GM12873 (cell line): ENCODE measurements at regions not wholly inside any gene's neighbourhood (a gene's known extent, or its start where the extent isn't known, plus 50 kb on each side); places are given as distances from the start of the nearest gene placed in this dataset.

Source experiments
- TF ChIP-seq, protein P1 (sequence below): IDR thresholded peaks from 2 replicates; pipeline ENCODE4 v1.5.1; 2012; ENCODE audit warnings: low read depth, mild to moderate bottlenecking, moderate library complexity, low read length, control low read depth; ENCODE audit not compliant: insufficient read depth; ENCODE audit errors: missing control alignments

DNA sequence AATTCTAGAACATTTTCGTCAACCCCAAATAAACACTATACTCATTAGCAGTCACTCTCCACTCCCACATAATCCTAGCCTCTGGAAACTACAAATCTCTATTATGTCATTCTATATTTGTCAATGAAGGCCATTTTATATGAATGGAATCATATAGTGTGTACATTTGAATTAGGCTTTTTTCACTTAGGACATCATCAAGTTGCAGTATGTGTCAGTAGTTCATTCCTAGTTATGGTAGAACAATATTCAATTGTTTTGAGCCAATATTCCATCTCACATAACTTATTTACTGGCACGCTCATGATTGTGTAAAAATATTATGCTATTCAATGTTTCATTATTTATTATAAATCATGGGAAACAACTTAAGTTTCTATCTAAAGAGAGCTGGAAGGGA, 1610.4 kb upstream of the MIR17HG start:
- TF ChIP-seq, protein P1, sequence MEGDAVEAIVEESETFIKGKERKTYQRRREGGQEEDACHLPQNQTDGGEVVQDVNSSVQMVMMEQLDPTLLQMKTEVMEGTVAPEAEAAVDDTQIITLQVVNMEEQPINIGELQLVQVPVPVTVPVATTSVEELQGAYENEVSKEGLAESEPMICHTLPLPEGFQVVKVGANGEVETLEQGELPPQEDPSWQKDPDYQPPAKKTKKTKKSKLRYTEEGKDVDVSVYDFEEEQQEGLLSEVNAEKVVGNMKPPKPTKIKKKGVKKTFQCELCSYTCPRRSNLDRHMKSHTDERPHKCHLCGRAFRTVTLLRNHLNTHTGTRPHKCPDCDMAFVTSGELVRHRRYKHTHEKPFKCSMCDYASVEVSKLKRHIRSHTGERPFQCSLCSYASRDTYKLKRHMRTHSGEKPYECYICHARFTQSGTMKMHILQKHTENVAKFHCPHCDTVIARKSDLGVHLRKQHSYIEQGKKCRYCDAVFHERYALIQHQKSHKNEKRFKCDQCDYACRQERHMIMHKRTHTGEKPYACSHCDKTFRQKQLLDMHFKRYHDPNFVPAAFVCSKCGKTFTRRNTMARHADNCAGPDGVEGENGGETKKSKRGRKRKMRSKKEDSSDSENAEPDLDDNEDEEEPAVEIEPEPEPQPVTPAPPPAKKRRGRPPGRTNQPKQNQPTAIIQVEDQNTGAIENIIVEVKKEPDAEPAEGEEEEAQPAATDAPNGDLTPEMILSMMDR: no peak

DNA sequence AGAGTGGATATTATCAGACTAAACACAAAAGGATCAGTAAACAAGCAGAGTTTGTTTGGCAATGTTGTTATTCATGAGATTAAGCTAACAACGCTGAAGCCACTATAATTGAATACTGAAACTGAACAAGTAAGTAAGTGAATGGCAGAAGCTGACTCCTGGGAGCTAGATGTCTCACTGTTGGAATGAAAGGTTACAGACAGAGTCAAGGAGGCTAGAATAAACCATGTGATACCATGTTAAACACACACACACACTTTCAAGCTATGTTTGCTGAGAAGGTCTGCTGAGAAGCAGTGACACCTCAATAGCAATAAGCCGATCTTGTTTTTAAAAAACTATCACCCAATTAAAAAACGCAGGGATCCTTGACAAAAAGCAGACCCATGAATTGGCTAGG, 1609.4 kb upstream of the MIR17HG start:
- TF ChIP-seq, protein P1: no peak

DNA sequence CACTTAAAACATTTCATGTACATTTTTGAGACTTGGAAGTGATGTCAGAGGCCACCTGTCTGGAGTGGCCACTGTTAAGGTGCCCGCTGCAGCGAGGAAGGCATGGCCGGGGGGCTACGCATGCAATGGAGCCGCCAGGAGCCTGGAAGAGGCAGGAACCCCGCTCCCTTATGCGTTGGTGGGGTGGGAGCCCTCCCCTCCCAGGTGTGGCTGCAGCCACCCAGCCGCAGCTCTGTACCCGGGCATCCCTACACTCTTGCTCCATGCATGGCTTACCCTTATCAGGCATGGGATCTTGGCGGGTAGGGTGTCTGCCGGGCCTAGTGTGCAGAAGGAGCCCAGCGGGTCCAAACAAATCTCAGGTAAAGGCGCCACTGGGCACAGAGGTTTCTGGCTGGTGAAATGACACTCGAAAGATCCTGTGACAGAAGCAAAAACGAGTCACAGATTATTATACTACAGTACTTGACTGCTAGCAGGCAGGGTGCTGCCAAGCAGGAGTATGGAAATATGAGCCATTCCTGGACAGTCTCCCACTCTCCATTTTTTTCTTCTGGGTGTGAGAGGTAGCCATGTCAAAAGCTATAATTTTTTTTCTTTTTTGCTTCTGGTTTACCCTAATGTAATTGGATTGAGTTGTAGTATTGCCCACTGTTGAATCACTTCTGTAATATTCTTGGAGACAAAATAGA, 1606.3 kb upstream of the MIR17HG start:
- TF ChIP-seq, protein P1: no peak

DNA sequence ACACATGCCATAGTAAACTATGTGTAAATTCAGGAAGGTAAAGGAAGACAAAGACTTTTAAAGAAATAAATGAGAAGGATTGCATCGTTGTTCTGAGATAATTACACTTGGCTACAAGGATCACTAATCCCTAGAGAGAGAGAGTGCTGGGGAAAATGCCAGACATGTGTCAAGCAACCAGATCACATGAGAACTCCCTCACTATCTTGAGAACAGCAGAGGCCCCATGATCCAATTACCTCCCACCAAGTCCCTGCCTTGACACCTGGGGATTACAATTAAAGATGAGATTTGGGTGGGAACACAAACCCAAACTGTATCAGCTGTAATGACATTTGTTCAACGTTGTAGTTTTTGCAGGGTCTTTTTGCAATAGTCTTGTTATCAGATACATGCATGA, 1600.9 kb upstream of the MIR17HG start:
- TF ChIP-seq, protein P1: no peak

DNA sequence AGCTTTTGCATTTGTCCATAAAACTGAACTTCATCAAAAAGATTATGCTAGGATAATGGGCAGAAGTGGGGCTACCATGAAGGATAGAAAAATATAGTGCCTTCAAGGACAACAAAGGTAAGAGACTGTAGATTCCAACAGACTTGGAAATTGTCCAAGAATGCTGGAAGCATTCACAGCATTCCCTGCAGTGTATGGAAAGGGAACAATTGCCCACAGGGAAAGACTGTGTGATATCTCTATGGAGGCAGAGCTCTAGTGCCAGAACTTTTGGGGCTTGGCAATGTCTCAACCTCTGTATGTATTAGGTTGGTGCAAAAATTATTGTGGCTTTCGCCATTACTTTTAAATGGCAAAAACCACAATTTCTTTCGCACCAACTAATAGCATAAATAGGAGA, 1598.8 kb upstream of the MIR17HG start:
- TF ChIP-seq, protein P1: no peak

DNA sequence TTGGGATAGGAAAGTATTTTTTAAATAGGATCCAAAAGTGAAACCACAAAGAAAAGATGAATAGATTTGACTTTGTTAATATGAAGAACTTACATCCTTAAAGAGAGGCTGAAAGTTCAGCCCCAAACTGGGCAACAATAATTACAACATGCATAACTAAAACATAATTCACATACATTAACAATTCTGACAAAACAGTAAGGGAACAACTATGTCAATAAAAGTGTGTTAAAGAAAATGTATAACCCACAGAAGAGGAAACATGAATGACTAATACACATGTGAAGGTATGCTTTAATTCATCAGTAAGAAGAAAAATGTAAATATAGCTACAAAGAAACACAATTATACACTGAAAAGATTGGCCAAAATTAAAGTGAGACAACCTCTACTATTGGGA, 1597.6 kb upstream of the MIR17HG start:
- TF ChIP-seq, protein P1: no peak

DNA sequence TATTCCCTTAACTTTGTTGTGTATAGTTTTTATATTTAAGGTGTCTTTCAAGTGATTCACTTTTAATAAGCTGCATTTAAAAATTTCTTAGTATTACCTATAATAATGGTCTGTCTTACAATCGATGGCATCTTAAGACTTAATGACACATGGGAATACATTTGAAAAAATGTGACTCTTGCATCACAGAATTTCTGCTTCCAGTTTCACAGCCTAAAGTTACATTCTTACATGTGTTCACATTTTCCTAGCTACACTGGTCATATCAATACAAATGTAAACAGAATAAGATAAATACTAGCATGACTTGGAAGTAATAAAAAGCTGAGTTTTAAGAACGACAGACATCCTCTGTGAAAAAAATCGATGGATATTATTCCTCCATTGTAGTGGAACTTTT, 1597.1 kb upstream of the MIR17HG start:
- TF ChIP-seq, protein P1: no peak

DNA sequence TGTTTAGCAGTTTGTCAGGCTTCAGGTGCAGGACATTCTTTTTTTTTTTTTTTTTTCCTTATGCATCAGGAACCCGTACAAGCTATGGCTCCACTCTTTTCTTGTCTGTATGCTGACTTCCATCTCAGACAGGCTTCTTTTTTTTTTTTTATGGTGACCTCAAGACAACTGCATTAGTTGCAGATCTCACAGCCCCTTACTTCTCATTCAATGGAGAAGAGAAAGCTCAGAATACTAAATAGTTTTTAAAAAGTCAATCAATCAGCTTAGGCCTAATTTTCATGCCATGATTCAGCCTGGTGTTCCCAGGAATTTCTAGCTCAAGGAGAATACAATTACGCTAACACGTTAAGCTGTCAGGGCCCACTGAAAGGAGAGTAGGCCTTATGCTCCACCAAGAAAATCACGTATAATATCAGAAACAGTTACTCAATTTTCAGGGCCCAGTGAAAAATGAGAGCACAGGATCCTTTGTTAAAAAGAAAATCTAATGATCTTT, 1596.0 kb upstream of the MIR17HG start:
- TF ChIP-seq, protein P1: no peak
